CD4-positive, alpha-beta T cell treated with Interleukin-12 subunit alpha and Interleukin-12 subunit beta, for 1 hour (primary cell): ENCODE measurements at regions not wholly inside any gene's neighbourhood (a gene's known extent, or its start where the extent isn't known, plus 50 kb on each side); places are given as distances from the start of the nearest gene placed in this dataset.
"Not testable (repeated sequence)": the region's sequence is repeated elsewhere in the genome, so short reads cannot be mapped to it uniquely, and the experiment has no call there.

Source experiments
- DNase-seq: peaks from one replicate; pipeline ENCODE4 v3.0.0-alpha.2; 2020

DNA sequence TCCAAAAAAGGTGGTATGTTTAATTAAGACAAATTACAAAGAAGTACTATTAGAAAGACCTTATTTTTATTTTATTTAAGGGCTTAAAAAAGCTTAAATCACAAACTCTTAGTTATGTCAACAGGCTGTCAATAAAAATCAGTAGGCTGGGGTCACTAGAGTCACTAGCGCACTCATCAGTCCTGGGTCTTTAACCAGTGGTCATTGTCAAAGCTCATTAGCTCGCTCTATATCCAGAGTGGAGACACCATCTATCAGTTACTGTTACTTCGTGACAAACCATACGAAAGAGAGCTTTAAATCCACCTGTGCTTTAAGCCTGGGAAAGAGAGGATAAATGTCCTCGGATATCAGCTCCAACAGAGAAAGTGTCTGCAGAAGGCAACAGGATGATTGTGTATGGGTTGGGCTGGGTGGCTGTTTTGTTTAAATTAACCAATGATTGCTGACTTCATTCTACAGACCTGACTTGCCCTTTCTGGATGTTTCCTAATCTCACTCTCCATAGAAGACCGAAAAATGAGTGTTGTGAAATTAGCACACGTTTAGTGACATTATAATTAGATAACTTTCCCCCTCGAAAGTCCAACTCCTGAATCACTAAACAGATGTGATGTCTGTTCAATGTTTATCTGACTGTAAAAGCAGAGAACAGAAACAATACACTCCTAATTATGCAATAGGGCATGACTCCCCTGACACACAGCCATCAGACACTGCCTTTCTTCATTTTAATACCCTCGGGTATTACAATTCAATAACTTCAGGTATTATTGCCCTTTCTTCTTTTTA, 123.6 kb upstream of the TNPO1 start:
- no peak for DNase-seq

DNA sequence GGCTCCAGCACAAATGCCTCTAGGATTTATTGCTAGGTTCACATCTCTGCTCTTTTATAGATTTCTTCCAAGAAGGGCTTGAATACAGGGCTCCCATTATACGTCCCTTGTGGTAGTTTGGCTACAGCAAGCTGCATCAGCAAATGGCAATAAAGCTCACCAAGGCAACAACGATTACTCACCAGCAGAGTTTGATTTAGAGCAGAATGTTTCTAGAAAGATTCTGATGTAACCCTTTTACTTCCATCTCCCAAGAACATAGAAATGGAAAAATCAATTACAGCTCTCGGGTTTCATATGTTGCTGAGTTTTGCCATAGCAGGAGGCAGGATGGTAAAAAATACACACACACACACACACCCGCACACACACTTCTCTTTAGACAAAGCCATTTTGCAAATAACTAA, 124.2 kb upstream of the TNPO1 start:
- DNase-seq: no peak

DNA sequence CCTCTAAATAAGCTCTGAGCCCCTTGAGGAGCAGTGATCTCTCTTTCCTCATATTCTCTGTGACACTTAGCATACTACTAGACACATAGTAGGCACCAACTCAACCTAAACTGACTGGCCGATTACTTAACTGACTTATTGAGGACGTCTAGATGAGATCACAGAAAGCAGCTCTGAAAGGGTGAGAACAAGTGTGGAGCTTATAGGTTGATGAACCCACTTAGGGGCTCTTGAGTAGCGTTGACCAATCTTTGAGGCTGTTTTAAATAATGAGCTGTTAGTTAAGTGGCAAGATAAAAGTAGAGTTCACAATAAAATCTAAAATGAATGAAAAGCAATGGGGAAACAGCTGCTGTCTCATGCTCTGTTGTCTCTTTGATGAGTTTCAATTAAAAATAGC, 124.7 kb upstream of the TNPO1 start:
- DNase-seq: no peak

DNA sequence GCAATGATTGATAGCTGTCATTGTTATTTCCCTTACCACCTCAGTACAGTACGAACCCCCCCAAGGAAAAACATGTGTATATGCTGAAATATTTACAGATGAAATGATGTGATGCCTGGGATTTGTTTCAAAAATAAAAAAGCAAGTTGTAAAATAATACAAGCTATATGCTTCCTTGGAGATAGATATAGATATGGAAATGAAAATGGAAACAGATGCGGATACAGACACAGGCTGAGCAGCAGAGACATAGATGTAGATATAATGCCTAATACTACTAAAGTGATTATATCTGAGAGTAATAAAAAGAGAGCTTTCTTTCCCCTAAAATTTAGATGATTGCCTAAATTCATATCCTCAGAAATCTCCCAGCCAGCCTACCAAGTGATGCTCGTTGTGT, 127.5 kb upstream of the TNPO1 start:
- DNase-seq: no peak

DNA sequence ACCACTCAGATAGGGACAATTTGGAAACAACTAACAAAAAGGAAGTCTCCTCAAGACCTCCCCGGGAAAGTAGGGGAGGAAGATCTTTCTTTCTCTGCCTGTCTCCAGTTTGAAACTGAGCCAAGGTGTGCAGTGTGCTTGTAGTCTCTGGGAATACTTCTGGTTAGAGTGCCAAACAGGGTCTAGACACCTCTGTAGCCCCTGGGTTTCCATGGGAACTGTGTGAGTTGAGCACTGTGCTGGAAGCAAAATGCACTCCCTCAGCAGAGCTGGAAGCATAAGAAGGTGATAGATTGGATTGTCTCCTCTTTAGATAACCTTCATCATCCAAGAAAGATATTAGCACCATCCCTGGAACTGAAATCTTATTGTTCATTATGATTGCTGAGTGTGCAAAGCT, 129.2 kb upstream of the TNPO1 start:
- no peak for DNase-seq

DNA sequence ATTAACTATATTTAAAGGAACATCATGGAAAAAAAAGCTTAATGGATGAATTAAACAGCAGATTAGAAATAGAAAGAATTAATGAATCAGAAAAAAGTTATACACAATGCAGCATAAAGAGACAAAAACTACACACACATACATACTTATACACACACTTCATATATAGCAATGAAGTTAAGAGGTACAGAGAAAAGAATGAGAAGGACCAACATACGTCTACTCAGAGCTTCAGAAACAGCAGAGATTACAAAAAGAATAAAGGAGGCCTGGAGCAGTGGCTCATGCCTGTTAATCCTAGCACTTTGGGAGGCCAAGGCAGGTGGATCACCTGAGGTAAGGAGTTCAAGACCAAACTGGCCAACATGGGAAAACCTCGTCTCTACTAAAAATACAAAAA, 133.9 kb upstream of the TNPO1 start:
- no peak for DNase-seq

DNA sequence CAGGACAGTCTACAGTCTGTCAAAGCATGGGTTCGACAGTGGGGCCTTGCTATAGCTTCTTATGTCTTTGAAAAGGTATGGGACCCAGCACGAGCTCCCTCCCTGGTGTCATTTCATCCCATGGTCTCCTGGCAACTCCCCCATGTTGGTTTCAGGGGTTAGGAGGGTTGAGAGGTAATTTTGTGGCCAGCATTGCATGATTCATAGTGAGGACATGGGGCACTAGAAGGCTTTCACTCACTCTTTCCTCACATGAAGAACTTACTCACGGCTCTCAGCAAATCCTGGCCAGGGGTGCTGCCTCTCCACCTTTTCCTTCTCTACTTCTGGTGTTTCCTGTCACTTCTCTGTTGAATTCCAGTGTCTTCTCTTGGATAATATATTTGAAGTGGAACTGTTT, 134.7 kb upstream of the TNPO1 start:
- DNase-seq: no peak

DNA sequence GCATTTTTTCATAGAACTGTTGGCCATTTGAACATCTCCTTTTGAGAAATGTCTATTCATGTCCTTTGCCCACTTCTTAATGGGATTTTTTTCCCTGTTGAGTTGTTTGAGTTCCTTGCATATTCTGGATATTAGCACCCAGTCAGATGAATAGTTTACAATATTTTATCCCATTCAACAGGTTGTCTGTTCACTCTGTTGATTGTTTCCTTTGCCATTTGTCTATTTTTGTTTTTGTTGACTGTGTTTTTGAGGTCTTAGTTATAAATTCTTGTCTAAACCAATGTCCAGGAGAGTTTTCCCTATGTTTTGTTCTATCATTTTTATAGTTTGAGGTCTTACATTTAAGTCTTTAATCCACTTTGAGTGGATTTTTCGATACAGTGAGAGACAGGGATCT, 139.0 kb upstream of the TNPO1 start:
- DNase-seq: no peak

DNA sequence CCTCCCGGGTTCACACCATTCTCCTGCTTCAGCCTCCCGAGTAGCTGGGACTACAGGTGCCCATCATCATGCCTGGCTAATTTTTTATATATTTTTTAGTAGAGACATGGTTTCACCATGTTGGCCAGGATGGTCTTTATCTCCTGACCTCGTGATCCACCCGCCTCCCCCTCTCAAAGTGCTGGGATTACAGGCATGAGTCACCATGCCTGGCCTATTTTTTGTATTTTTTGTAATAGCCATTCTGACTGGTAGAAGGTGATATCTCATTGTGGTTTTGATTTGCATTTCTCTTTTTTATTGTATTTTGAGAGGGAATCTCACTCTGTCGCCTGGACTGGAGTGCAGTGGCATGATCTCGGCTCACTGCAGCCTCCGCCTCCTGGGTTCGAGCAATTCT, 139.6 kb upstream of the TNPO1 start:
- DNase-seq: not testable (repeated sequence)

DNA sequence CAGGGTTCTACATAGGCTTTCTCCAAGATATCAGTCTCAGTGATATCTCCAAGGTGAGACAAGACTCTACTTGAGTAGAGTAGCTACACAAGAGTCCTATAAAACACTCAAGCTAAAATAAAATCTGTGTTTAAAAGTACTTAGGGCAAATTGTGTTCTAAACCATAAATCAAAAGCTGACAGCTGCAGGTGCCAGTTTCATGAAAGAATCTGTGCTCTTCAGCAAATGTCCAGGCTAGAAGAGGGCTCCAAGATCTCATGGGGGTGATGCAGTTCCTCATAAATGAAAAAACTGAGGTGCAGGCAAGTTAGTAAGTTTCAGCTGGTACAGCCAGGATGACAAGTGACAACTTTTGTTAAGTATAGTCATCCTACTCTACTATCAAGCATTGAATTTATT, 142.8 kb upstream of the TNPO1 start:
- no peak for DNase-seq

DNA sequence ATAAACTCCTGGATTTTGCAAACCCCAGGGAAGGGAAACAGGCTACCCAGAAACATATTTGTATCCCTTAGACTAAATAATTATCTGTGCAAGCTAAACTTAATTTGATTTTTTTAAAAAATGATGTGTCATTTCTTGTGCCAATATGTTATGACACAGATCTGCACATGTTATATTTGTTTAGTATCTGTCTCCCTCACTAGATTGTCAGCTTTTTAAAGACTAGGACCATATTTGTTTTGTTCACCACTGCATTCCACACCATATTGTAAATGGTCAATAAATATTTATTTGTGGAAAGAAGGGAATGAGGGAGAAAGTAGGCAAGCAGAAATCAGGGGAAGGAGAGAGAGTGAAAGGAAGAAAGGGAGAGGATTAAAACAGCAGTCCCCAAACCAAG, 143.3 kb upstream of the TNPO1 start:
- no peak for DNase-seq

DNA sequence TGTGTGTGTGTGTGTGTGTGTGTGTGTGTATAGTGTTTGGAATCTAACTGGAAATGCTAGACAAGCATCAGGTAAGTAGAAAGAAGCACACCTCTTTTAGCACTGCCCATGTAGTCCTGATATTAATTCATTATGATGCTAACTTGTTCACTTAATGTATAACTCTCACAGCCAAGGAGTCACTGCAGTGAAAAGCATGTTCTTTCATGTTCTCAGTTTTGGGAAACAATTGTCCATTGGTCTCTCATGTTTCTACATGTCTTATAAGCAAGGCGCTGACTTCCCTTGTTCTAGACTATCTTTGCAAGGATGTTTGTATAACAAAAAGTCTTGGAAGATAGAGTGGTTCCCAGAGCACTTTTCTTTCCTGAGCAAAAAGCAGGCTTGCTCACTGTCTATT, 148.8 kb upstream of the TNPO1 start:
- DNase-seq: no peak

DNA sequence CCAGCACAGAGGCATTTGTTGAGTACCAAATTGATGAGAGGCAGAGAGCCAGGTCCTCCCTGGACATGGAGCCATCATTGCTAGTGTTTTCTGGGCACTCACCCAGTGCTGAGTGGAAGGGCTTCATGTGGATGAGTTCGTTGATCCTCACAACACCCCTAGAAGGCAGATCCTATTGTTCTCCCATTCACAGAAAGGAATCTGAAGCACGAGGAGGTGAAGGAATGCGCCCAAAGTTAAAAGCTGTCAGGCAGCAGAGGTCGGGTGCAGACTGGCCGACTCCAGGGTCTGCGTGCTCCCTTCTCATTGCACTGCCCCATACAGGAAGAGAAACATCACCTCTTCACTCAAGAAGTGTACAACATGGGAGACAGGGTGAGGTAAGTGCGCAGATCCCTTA, 153.5 kb upstream of the TNPO1 start:
- DNase-seq: no peak

DNA sequence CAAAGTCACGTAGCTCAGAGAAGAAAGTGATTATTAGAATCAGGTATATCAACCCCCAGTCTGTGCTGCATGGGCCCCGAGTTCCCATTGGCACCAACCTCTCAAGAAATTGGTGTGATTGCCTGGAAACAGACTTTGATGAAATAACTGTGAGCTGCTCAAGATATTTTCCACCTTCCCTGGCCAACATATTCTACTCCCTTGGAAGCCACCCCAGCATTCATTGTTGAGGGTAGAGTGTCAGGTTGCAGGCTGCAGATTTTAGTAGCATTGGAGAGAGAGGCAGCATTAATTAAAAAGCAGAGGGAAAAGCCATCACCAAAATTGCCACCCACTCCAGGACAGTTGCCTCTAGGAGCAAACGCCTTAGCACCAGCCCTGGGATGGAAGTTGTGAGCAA, 154.2 kb upstream of the TNPO1 start:
- no peak for DNase-seq

DNA sequence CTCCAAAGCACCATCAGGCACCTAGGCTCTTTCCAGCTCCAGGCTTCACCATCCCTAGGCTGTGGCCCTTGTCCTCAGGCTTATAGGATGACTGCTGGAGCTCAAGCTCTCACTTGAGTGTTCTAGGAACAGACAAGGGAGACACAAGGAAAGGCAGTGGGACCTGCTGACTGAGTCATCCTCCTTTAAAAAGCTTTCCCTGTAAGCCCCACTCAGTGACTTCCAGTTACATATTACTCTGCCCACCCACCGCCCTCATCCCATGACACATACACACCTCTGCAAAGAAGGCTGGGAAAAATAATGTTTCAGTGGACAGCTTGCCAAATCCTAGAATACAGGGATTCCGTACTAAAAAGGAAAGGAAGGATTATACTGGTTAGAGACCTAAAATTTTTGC, 154.2 kb upstream of the ZNF366 start:
- DNase-seq: no peak

DNA sequence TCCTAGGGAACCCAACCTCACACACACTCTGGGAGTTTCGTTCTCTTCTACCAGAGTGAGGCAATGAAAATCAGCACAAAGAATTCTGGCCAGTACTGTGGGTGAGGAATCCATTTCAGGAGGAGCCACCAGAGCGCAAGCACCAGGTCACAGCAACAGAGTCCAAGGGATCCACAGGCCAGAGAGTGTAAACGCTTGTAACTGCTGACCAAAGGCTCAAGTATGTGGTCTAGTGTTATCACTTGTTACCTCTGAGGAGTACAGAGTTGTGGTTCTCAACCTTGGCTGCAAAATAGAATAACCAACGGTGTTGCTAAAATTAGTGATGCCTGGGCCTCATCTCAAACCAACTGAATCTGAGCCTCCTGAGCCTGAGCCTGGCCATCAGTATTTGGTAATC, 152.5 kb upstream of the ZNF366 start:
- DNase-seq: no peak

DNA sequence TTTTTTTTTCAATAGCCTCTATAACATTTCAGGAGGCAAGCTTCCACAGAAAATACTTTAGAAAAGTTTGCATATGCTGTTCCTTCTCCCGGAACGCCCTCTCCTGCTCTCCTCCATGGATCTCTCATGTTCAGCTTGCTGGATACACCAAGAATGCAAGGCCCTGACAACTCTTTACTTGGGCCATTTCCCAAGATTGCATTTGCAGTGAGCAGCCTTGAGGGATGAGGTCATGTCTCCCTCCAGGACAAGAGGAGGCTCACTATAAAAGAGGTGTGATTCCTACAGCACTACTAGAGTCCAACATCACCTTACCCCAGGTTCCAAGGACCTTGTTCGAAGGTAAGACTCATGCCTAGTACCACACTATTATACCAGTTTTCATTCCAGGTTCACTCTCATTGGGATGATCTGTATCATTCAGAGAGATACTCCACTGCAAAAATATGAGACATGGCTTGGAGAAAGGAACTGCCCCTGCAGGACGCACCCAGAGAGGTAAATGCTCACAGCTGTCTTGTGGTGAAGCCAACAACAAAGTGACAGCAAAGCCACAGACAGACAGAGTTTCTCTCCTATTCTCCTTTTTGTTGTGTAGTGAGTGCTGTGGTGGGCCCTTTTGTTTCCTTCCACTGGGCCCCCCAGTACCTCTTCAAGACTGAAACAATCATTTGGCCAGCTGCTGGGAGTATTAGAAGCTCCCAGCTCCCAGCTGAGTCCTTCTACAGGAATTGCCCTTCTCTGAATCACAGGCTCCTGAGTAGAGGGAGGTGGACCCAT, 151.7 kb upstream of the ZNF366 start:
- DNase-seq: no peak

DNA sequence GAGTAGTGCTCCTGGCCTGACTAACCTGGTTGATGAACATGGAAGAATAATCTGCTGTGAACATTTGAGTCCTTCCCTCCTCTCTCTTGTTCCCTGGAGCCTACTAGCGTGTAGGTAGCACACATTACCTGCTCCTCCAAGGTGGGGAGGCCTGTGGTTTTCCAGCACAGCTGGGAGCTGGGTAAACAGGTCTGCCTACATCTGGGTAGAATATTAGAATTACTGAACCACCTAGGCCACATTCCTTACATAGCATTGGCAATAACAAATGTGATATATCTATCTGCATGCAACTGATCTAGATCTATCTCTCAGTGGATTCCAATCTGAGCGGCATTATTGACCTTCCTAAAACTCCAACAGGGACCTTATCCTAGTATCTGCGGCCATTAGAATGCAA, 151.0 kb upstream of the ZNF366 start:
- no peak for DNase-seq

DNA sequence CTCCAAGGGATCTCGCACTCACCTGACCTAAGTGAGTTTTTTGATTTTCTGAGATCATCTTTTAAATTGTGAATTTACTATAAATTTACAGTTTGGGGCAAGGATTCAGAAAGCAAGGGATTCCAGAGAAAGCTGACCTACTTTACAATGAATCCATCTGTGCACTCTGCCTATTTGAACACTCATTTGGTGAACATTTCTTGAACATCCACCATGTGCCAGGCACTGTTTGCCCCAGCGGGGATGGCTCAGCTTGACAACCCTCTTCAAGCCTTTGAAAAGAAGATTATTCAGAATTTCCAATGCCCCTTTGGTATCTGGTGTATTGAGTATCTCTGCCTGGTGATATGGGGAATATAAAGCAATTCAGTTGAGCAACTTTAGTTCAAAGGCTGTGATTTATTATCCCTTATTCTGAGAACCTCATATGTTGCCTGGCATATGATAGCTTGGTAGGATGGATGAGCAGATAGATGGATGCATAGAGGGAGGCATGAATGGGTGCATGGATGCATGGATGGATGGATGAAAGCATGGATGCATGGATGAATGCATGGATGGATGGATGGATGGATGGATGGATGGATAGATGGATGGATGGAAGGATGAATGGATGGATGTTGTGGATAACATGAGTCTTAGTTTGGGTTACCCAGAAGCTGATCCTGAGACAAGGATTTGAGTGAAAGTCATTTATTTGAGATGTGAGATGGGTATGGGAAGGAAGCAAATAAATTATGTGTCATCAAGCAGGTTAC, 149.7 kb upstream of the ZNF366 start:
- no peak for DNase-seq

DNA sequence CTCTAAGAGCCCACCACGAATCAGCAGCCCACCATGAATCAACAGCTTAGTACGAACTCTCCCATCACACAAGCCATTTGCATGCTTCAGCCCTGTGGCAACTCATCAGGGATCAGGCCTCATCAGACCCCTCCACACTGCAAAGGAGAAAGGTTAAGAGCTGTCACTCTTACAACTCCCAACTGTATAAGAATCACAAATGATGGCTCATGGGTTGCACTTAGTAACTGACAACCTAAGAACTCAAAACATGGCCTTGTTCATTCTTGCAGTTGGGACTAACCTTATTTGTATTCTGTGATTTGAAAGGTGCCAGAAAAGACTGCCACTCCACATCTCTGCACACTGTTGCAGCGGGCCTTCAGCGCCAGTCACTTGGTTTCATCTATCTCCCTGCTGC, 149.1 kb upstream of the ZNF366 start:
- no peak for DNase-seq

DNA sequence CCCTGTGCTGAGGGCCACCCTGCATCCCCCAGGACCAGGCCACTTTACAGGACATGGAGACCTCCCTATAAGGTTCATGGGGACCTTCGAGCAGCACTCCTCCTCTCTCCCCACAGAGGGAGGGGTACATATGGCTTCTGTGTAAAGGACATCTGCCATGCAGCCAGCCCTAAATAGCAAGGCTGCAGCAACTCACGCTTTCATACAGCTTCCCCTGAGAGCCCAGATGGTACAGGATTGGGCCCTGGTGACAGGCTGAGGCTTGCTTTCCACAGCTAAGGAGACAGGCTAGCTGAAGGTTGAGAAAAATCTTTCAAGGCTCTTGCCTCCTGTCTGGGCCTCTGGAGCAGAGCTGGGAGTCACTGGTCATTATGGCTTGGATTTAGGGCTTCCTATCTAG, 147.0 kb upstream of the ZNF366 start:
- no peak for DNase-seq

DNA sequence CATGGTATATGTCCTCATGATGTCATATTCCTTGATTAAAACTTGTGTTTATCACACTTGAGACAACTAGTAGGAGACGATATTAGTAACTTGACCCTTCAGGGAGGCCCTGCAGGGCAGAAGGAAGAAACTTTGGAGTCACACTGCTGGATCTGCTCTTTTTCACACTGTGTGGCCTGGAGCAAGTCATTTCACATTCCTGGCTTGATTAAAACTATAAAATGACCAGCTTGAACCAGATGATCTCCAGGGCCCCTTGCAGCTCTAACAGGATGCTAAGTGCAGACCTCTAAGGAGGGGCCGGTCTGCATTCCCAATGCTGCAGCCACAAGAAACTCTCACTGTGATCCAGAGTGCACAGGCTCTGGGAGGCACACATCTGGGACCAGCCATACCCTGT, 146.4 kb upstream of the ZNF366 start:
- no peak for DNase-seq

DNA sequence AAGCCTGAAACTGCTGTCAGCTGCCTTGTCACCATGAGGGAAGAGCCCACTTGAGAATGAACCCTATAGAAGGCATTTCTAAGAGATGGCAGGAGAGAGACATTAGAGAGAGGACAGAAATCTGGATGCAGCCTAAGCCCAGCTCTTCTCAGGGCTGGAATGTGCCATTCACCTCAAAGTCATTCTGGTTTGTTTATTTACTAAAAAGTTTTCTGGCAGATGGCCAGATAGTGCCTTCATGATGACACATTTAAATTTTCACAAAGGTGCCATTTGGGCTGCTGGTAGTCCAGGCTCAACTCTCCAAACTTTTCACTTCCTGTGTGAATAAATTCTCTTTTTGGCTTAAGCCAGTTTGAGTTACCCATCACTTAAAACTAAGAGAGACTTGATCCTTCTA, 144.6 kb upstream of the ZNF366 start:
- DNase-seq: no peak

DNA sequence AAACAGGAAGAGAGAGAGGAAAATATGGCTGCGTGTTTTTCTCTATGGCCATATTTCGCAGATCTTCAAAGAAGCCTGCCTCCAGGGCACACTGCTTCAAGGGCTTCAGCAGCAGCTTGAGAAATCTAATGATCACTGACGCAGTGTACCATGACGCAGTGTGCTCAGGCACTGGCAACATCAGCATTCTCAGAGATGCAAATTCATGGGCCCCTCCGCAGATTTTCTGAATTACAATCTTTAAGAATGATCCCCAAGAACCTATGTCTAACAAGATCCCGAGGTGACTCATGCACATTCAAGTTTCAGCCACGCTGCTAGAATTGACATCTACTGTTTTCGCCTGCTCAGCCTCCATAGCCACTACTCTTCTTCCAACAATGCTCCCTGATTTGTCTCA, 143.9 kb upstream of the ZNF366 start:
- no peak for DNase-seq
